T-helper 17 cell (primary cell): ENCODE measurements at regions not wholly inside any gene's neighbourhood (a gene's known extent, or its start where the extent isn't known, plus 50 kb on each side); places are given as distances from the start of the nearest gene placed in this dataset.

Experiments used
- ATAC-seq: fragments of 150-1000 bp; cut with Tn5 transposase; 2 replicates; pipeline ENCODE4 v1.10.0; 2021; ENCODE audit warnings: mild to moderate bottlenecking, moderate library complexity
- DNase-seq, 3 donors: peaks; one replicate each; pipeline versions ENCODE4 v3.0.0 to v3.0.0-alpha.2; 2020 to 2021
- H3K9me3 ChIP-seq: one replicate; pipeline ENCODE4 v1.7.0; 2013; ENCODE audit warnings: low read length, mild to moderate bottlenecking; ENCODE audit not compliant: control insufficient read depth, poor library complexity, severe bottlenecking
- H3K27ac Mint-ChIP-seq: one replicate; pipeline ENCODE4 v1.8.0; 2022; ENCODE audit warnings: mild to moderate bottlenecking, moderate library complexity, mixed read lengths
- H3K27me3 Mint-ChIP-seq: one replicate; pipeline ENCODE4 v1.8.0; 2022; ENCODE audit warnings: mixed read lengths
- H3K36me3 Mint-ChIP-seq: one replicate; pipeline ENCODE4 v1.8.0; 2022; ENCODE audit warnings: low read depth, mixed read lengths
- H3K4me1 Mint-ChIP-seq: one replicate; pipeline ENCODE4 v1.8.0; 2022; ENCODE audit warnings: mild to moderate bottlenecking, mixed read lengths
- H3K4me3 Mint-ChIP-seq: one replicate; pipeline ENCODE4 v1.8.0; 2022; ENCODE audit warnings: mild to moderate bottlenecking, moderate library complexity, mixed read lengths

GRCh38 chr2:175628243-175628642 lies 373.8 kb downstream of the LNPK start:
- H3K27me3 Mint-ChIP-seq, result peaks cover 18% of the 10 kb centered on the region
- H3K4me1 Mint-ChIP-seq, result no peaks in the 10 kb centered on the region
- ATAC-seq, result no peak
- H3K27ac Mint-ChIP-seq, result no peak overlapping the region
- no peaks in the 10 kb centered on the region for H3K9me3 ChIP-seq
- no peak overlapping the region for H3K4me3 Mint-ChIP-seq
- H3K36me3 Mint-ChIP-seq, result no peaks in the 10 kb centered on the region
- DNase-seq, result no peak

DNA sequence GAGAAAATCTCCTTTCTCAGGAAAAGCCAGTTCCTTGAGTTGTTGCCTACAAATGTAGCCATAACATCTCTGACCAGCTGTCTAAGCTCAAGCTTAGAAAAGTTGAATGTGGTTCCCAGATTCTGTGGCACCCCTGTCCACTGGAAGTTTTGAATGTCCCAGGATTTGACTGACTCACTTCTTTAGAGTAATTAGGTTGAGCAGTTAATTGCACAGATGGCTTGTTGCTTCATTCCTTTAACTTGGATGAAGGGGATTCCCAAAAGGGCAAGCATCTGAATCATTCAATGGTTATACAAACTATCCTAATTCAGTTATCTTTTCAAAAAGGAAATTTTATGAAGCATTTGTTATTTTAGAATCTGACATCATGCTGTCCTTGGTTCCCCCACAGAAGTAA lies 374.7 kb downstream of the LNPK start:
- Mint-ChIP-seq H3K36me3 (no peaks in the 10 kb centered on the region), H3K27me3 (peaks cover 18% of the 10 kb centered on the region), H3K4me1 (no peaks in the 10 kb centered on the region), H3K4me3 (no peak overlapping the region), H3K27ac (no peak overlapping the region)
- ATAC-seq (no peak), DNase-seq (no peak)
- no peaks in the 10 kb centered on the region for H3K9me3 ChIP-seq

DNA sequence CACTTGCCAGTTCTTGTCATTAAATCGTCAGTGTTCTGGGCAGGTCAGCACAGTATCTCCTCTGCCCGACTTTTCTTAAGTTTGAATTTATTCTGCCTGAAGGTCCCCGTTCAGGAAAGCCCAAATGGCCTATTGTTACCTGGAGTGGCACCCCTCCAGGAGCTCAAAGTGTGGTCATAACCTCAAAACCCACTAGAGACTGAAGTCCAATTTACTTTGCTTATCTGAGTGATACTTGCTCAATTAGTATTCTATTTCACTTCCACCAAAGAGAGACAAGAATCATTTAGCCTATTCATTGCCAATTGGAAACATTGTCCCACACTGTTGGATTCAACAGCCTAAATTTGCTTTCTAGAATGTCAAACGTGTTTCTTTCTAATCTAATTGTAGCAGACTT lies 375.3 kb downstream of the LNPK start:
- Mint-ChIP-seq H3K36me3 (no peaks in the 10 kb centered on the region), H3K27ac (no peak overlapping the region), H3K27me3 (peaks cover 18% of the 10 kb centered on the region), H3K4me3 (no peak overlapping the region), H3K4me1 (no peaks in the 10 kb centered on the region)
- DNase-seq (no peak), ATAC-seq (no peak)
- no peaks in the 10 kb centered on the region for H3K9me3 ChIP-seq

DNA sequence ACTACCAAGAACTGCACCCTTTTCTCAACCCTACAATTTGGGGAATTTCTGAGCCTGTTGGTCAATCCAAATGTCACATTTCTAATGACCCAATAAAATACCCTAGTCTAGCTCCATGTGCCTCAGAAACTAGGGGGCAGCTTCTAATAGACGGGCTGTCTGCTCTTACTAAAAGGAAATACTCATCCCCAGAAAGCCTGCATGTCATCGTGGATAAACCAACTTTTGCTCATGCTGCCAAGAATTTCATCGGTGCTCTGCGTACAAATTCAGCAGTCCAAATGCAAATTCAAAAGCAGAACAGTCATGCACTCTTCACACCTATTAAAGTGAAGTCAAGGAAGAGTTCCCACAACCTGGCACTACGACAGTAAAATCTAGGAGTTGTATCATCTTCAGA lies 377.3 kb downstream of the LNPK start:
- Mint-ChIP-seq H3K4me1 (no peaks in the 10 kb centered on the region), H3K36me3 (no peaks in the 10 kb centered on the region), H3K27me3 (peaks cover 5% of the 10 kb centered on the region), H3K4me3 (no peak overlapping the region), H3K27ac (no peak overlapping the region)
- DNase-seq (no peak), ATAC-seq (no peak)
- H3K9me3 ChIP-seq, result no peaks in the 10 kb centered on the region

GRCh38 chr2:175624211-175624761 lies 377.8 kb downstream of the LNPK start:
- H3K27ac Mint-ChIP-seq, result no peak overlapping the region
- H3K9me3 ChIP-seq, result no peaks in the 10 kb centered on the region
- H3K36me3 Mint-ChIP-seq, result no peaks in the 10 kb centered on the region
- ATAC-seq, result no peak
- H3K4me1 Mint-ChIP-seq, result no peaks in the 10 kb centered on the region
- no peak for DNase-seq
- H3K4me3 Mint-ChIP-seq, result no peak overlapping the region
- peaks cover 3% of the 10 kb centered on the region for H3K27me3 Mint-ChIP-seq

DNA sequence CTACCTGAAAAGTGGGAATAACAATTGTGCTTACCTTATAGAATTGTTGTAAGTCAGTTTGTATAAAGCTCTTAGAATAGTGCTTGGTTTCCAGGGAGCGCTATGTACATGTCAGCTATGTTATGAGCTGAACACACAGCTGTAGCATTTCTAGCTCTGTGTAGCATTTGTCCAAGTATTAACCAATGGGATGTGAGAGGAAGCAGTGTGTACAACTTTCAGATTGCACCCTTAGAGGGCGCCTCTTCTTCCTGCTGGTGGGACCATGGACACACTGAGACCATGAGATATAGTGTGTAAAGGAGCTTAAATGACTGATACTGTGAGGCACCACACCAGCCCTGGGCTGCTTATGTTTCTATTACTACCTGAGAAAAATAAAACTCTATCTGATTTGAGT lies 380.2 kb downstream of the LNPK start:
- DNase-seq, result no peak
- Mint-ChIP-seq H3K4me3 (no peak overlapping the region), H3K4me1 (no peaks in the 10 kb centered on the region), H3K27me3 (no peaks in the 10 kb centered on the region), H3K36me3 (no peaks in the 10 kb centered on the region), H3K27ac (no peak overlapping the region)
- no peak for ATAC-seq
- no peaks in the 10 kb centered on the region for H3K9me3 ChIP-seq

- Mint-ChIP-seq H3K4me3 (no peak overlapping the region), H3K27me3 (no peaks in the 10 kb centered on the region), H3K36me3 (no peaks in the 10 kb centered on the region), H3K27ac (no peak overlapping the region), H3K4me1 (no peaks in the 10 kb centered on the region)
- ATAC-seq (no peak), DNase-seq (no peak)
- H3K9me3 ChIP-seq, result peaks cover 2% of the 10 kb centered on the region
Measured at GRCh38 chr2:175620106-175620505, 382.0 kb downstream of the LNPK start.

DNA sequence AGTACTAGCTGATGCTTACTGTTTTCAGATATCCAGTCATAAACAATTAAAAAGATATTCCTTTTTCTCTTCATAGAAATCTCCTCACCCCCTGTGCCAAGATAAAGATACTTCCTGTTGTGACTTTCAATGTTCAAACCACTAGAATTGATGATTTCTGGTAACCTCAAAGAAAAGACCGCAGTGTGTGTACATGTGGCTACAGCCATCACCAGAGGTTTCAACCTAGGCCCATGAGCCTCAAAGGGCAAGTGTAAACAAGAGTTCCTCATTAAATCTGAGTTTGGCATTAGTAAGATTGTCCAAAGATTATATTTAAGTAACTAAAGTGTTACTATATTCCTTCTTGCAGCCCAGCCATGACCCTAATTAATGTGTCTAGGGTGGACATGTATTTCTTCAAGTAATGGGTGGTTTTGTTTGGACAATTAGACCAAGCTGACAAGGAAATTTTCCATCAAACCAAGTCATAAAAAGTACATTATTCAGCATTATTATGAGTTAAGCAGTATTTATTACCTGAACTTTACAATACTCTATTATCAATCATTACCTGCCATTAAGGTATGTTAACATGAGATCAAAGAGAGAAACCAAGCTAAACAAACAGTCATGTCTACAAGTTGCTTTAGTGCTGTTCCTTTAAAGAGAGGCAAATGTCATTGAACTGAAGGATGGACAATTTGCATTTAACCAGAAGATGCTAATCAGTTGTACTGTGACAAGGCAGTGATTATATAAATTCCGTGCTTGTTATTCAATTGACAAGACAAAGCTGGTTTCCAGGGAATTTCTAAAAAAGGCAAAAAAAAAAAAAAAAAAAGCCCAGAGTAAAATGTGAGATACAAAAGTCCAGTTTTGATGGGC lies 382.7 kb downstream of the LNPK start:
- Mint-ChIP-seq H3K27ac (no peak overlapping the region), H3K36me3 (no peaks in the 10 kb centered on the region), H3K4me3 (no peak overlapping the region), H3K27me3 (no peaks in the 10 kb centered on the region), H3K4me1 (no peaks in the 10 kb centered on the region)
- DNase-seq, result no peak
- no peak for ATAC-seq
- peaks cover 2% of the 10 kb centered on the region for H3K9me3 ChIP-seq

- no peak for ATAC-seq
- no peak for DNase-seq
- peaks cover 5% of the 10 kb centered on the region for H3K27me3 Mint-ChIP-seq
- H3K9me3 ChIP-seq, result peaks cover 2% of the 10 kb centered on the region
- H3K36me3 Mint-ChIP-seq, result no peaks in the 10 kb centered on the region
- H3K27ac Mint-ChIP-seq, result no peak overlapping the region
- H3K4me3 Mint-ChIP-seq, result no peak overlapping the region
- no peaks in the 10 kb centered on the region for H3K4me1 Mint-ChIP-seq
Measured at GRCh38 chr2:175612280-175612679, 389.8 kb downstream of the LNPK start.

GRCh38 chr2:175606010-175606841 lies 395.8 kb downstream of the LNPK start:
- Mint-ChIP-seq H3K4me1 (no peaks in the 10 kb centered on the region), H3K4me3 (no peak overlapping the region), H3K36me3 (no peaks in the 10 kb centered on the region), H3K27ac (no peak overlapping the region), H3K27me3 (no peaks in the 10 kb centered on the region)
- ATAC-seq (no peak), DNase-seq (no peak)
- no peaks in the 10 kb centered on the region for H3K9me3 ChIP-seq

GRCh38 chr2:175605640-175606009 lies 396.4 kb downstream of the LNPK start:
- no peaks in the 10 kb centered on the region for H3K4me1 Mint-ChIP-seq
- DNase-seq (no peak), ATAC-seq (no peak)
- H3K4me3 Mint-ChIP-seq, result no peak overlapping the region
- no peaks in the 10 kb centered on the region for H3K9me3 ChIP-seq
- H3K27me3 Mint-ChIP-seq, result no peaks in the 10 kb centered on the region
- no peaks in the 10 kb centered on the region for H3K36me3 Mint-ChIP-seq
- H3K27ac Mint-ChIP-seq, result no peak overlapping the region

GRCh38 chr2:175601969-175602368 lies 400.1 kb downstream of the LNPK start:
- Mint-ChIP-seq H3K4me3 (no peak overlapping the region), H3K27me3 (peaks cover 10% of the 10 kb centered on the region), H3K4me1 (no peaks in the 10 kb centered on the region), H3K27ac (no peak overlapping the region), H3K36me3 (no peaks in the 10 kb centered on the region)
- ATAC-seq, result no peak
- no peak for DNase-seq
- H3K9me3 ChIP-seq, result no peaks in the 10 kb centered on the region

- Mint-ChIP-seq H3K27me3 (peaks cover 10% of the 10 kb centered on the region), H3K4me1 (no peaks in the 10 kb centered on the region), H3K27ac (no peak overlapping the region), H3K4me3 (no peak overlapping the region), H3K36me3 (no peaks in the 10 kb centered on the region)
- no peak for ATAC-seq
- H3K9me3 ChIP-seq, result no peaks in the 10 kb centered on the region
- no peak for DNase-seq
Measured at GRCh38 chr2:175599966-175600831, 401.9 kb downstream of the LNPK start.
